Endothelial cell of umbilical vein (primary cell): ENCODE measurements at regions not wholly inside any gene's neighbourhood (a gene's known extent, or its start where the extent isn't known, plus 50 kb on each side); places are given as distances from the start of the nearest gene placed in this dataset.

Source experiments
- BruUV-seq: library from RNA; stranded (reverse); fragments of 400-500 nt; replicated peaks from 2 replicates; lab custom pipeline; 2021; lab: Mats Ljungman, UMichigan
- CTCF ChIA-PET: fragments of 300-600, 350-600 bp; sonication (Branson Sonifier 250); formaldehyde crosslinking; loops from one replicate; lab custom pipeline; 2021; ENCODE audit warnings: antibody characterized with exemption, inconsistent platforms; lab: Charles Lee
- POLR2A ChIA-PET: fragments of 300-600, 350-600 bp; sonication (Branson Sonifier 250); formaldehyde crosslinking; loops from one replicate; lab custom pipeline; 2021; ENCODE audit warnings: antibody characterized with exemption, inconsistent platforms; lab: Charles Lee
- DNase-seq: peaks from one replicate; pipeline ENCODE4 v3.0.0-alpha.2; 2011; ENCODE audit warnings: low read depth, low spot score
- FAIRE-seq: peaks from 2 replicates; lab custom pipeline; 2011; peaks lifted over from hg19 to GRCh38; lab: Jason Lieb, UNC
- H2AFZ ChIP-seq: 2 replicates; pipeline ENCODE4 v1.6.0; 2012; ENCODE audit warnings: low read depth, low read length, control low read depth, inconsistent platforms
- H3K27ac ChIP-seq: 2 replicates; pipeline ENCODE4 v1.5.1; 2011; ENCODE audit warnings: low read depth, mild to moderate bottlenecking, control low read depth, low read length, moderate library complexity; ENCODE audit not compliant: insufficient read depth
- H3K27me3 ChIP-seq, 2 experiments: 2 replicates each; pipeline versions ENCODE4 v1.6.0 to v1.6.1; 2011; ENCODE audit warnings: low read length in 2 of 2, mixed read lengths in 1 of 2; ENCODE audit not compliant: control insufficient read depth in 2 of 2, insufficient read depth in 2 of 2
- H3K36me3 ChIP-seq, 2 experiments: 2 replicates in 1 of 2; 3 replicates in 1 of 2; pipeline ENCODE4 v1.5.1; 2011; ENCODE audit warnings: low read length in 2 of 2, mild to moderate bottlenecking in 1 of 2, moderate library complexity in 1 of 2; ENCODE audit not compliant: control insufficient read depth in 2 of 2, insufficient read depth in 2 of 2; ENCODE audit errors: extremely low read depth in 1 of 2
- H3K4me1 ChIP-seq: 3 replicates; pipeline ENCODE4 v1.5.1; 2011; ENCODE audit warnings: mild to moderate bottlenecking, low read length; ENCODE audit not compliant: control insufficient read depth, insufficient read depth; ENCODE audit errors: extremely low read depth
- H3K4me2 ChIP-seq: 2 replicates; pipeline ENCODE4 v1.6.1; 2011; ENCODE audit warnings: low read length, control low read depth, mixed read lengths; ENCODE audit not compliant: insufficient read depth
- H3K4me3 ChIP-seq, 3 experiments: fragments of 200-600 bp in 1 of 3; sonication (generic), shearing (Covaris generic) in 1 of 3; replicated peaks in 1 of 3; 2 replicates each; pipeline ENCODE4 v1.5.1; 2011 to 2016; ENCODE audit warnings: control low read depth in 3 of 3, low read length in 3 of 3, mild to moderate bottlenecking in 2 of 3, inconsistent platforms in 1 of 3, low read depth in 1 of 3, moderate library complexity in 1 of 3; ENCODE audit not compliant: insufficient read depth in 1 of 3
- H3K79me2 ChIP-seq: 2 replicates; pipeline ENCODE4 v1.6.0; 2012; ENCODE audit warnings: low read length, inconsistent platforms; ENCODE audit not compliant: control insufficient read depth, insufficient read depth
- H3K9ac ChIP-seq: replicated peaks from 2 replicates; pipeline ENCODE3; 2011; ENCODE audit warnings: low read length, control low read depth; ENCODE audit not compliant: insufficient read depth; ENCODE audit errors: extremely low read depth
- H3K9me1 ChIP-seq: replicated peaks from 3 replicates; pipeline ENCODE4 v1.6.0; 2011; ENCODE audit warnings: mild to moderate bottlenecking, low read length; ENCODE audit not compliant: control insufficient read depth, insufficient read depth; ENCODE audit errors: extremely low read depth
- H3K9me3 ChIP-seq: replicated peaks from 2 replicates; pipeline ENCODE4 v1.5.1; 2012; ENCODE audit warnings: low read length, inconsistent platforms; ENCODE audit not compliant: control insufficient read depth, insufficient read depth
- H4K20me1 ChIP-seq: replicated peaks from 2 replicates; pipeline ENCODE3; 2011; ENCODE audit warnings: mild to moderate bottlenecking, low read length; ENCODE audit not compliant: control insufficient read depth, insufficient read depth; ENCODE audit errors: extremely low read depth
- CTCF ChIP-seq, 2 donors: IDR thresholded peaks; 1 replicate in 1 of 2; 2 replicates in 1 of 2; pipeline ENCODE4 v1.5.1; 2011; ENCODE audit warnings: low read length in 2 of 2, mild to moderate bottlenecking in 2 of 2, moderate library complexity in 2 of 2, control low read depth in 1 of 2, inconsistent platforms in 1 of 2, low read depth in 1 of 2; ENCODE audit not compliant: insufficient read depth in 1 of 2; ENCODE audit errors: extremely low read depth in 1 of 2
- EZH2 ChIP-seq: IDR thresholded peaks from 2 replicates; pipeline ENCODE4 v1.6.1; 2012; ENCODE audit warnings: borderline replicate concordance, low read depth, mild to moderate bottlenecking, moderate library complexity, low read length, inconsistent platforms; ENCODE audit not compliant: severe bottlenecking
- FOS ChIP-seq: IDR thresholded peaks from 2 replicates; pipeline ENCODE4 v1.6.1; 2011; ENCODE audit warnings: mild to moderate bottlenecking, low read length, moderate library complexity, borderline replicate concordance; ENCODE audit not compliant: insufficient read depth
- GATA2 ChIP-seq: IDR thresholded peaks from 2 replicates; pipeline ENCODE4 v1.7.0; 2011; ENCODE audit warnings: low read depth, mild to moderate bottlenecking, moderate library complexity, mixed read lengths, low read length; ENCODE audit not compliant: insufficient read length, insufficient read depth
- JUN ChIP-seq: IDR thresholded peaks from 2 replicates; pipeline ENCODE4 v1.6.1; 2011; ENCODE audit warnings: borderline replicate concordance, low read depth; ENCODE audit not compliant: insufficient read length, insufficient read depth
- MAX ChIP-seq: IDR thresholded peaks from 2 replicates; pipeline ENCODE4 v1.6.1; 2011; ENCODE audit not compliant: insufficient read depth, insufficient read length
- MYC ChIP-seq: IDR thresholded peaks from one replicate; pipeline ENCODE4 v1.6.1; 2011; ENCODE audit warnings: mild to moderate bottlenecking, low read depth, low read length
- POLR2A ChIP-seq: IDR thresholded peaks from 2 replicates; pipeline ENCODE4 v1.6.1; 2012; ENCODE audit warnings: low read depth, mild to moderate bottlenecking, control low read depth, low read length
- POLR2AphosphoS5 ChIP-seq: IDR thresholded peaks from 2 replicates; pipeline ENCODE4 v1.6.1; 2012; ENCODE audit warnings: low read depth, mild to moderate bottlenecking, control low read depth, low read length, moderate library complexity; ENCODE audit not compliant: insufficient read depth
- dilution Hi-C: fragments of 300-500 bp; cut with MboI; formaldehyde crosslinking; loops from one replicate; pipeline ENCODE4 v1.15.0; 2019; ENCODE audit warnings: low sequenced_read_pairs; ENCODE audit not compliant: extremely low pct_ligation_motif_present
- intact Hi-C: fragments of 100-400 bp; cut with micrococcal nuclease; formaldehyde crosslinking; loops from one replicate; pipeline ENCODE4 v1.10.0; 2022

- H3K4me3 ChIP-seq, result no peak overlapping the region
- no peaks in the 10 kb centered on the region for H3K9me1 ChIP-seq
- H3K27me3 ChIP-seq, result peaks cover 0 to 4% of the 10 kb centered on the region in 2 experiments
- intact Hi-C loops, result no loop called here
- no peaks in the 10 kb centered on the region for H3K4me1 ChIP-seq
- ChIA-PET CTCF (no interaction called here), POLR2A (no interaction called here)
- no peaks in the 10 kb centered on the region for H3K9me3 ChIP-seq
- H3K4me2 ChIP-seq, result no peak overlapping the region
- DNase-seq (no peak), FAIRE-seq (no peak)
- H2AFZ ChIP-seq, result no peak overlapping the region
- TF ChIP-seq GATA2, result no peak
- TF ChIP-seq EZH2, result no peak
- TF ChIP-seq MYC, result no peak
- no peak for TF ChIP-seq POLR2A
- no peak for TF ChIP-seq MAX
- no peak for TF ChIP-seq CTCF (IDR thresholded peaks at IDR 0.05; ENCODE audit: extremely low read depth in 1 of 2, insufficient read depth in 1 of 2, low read depth in 1 of 2, low read length in 2 of 2)
- TF ChIP-seq FOS, result no peak
- no peak for TF ChIP-seq POLR2AphosphoS5
- no peak for TF ChIP-seq JUN
- no peak overlapping the region for H3K9ac ChIP-seq
- no peaks in the 10 kb centered on the region for H3K79me2 ChIP-seq
- no peak overlapping the region for H3K27ac ChIP-seq
- no TSS peak for BruUV-seq
- H4K20me1 ChIP-seq, result no peaks in the 10 kb centered on the region
- dilution Hi-C loops, result no loop called here
- no peaks in the 10 kb centered on the region for H3K36me3 ChIP-seq
These were observed 63.0 kb upstream of the TPRG1 start for GRCh38 chr3:189108735-189109134.
